Ishikawa (cell line): ENCODE measurements at regions not wholly inside any gene's neighbourhood (a gene's known extent, or its start where the extent isn't known, plus 50 kb on each side); places are given as distances from the start of the nearest gene placed in this dataset.

Experiments
- CEBPB ChIP-seq: IDR thresholded peaks from 2 replicates; pipeline ENCODE4 v1.6.1; 2012
- CREB1 ChIP-seq: IDR thresholded peaks from 2 replicates; pipeline ENCODE4 v1.6.1; 2012; ENCODE audit warnings: low read depth
- EGR1 ChIP-seq: IDR thresholded peaks from 2 replicates; pipeline ENCODE4 v1.6.1; 2012
- EP300 ChIP-seq: IDR thresholded peaks from 2 replicates; pipeline ENCODE4 v1.6.1; 2012; ENCODE audit warnings: borderline replicate concordance
- FOXM1 ChIP-seq: IDR thresholded peaks from 2 replicates; pipeline ENCODE4 v1.6.1; 2012; ENCODE audit warnings: low read depth, borderline replicate concordance
- NFIC ChIP-seq: IDR thresholded peaks from 2 replicates; pipeline ENCODE4 v1.6.1; 2012
- RAD21 ChIP-seq: IDR thresholded peaks from 2 replicates; pipeline ENCODE4 v1.6.1; 2012; ENCODE audit warnings: low read depth
- REST ChIP-seq: IDR thresholded peaks from 2 replicates; pipeline ENCODE4 v1.6.1; 2012; ENCODE audit warnings: low read depth, mild to moderate bottlenecking
- TAF1 ChIP-seq: IDR thresholded peaks from 2 replicates; pipeline ENCODE4 v1.6.1; 2012; ENCODE audit warnings: low read depth, mild to moderate bottlenecking
- TCF12 ChIP-seq: IDR thresholded peaks from 2 replicates; pipeline ENCODE4 v1.6.1; 2012; ENCODE audit warnings: low read depth
- TEAD4 ChIP-seq: IDR thresholded peaks from 2 replicates; pipeline ENCODE4 v1.6.1; 2012
- YY1 ChIP-seq: IDR thresholded peaks from 2 replicates; pipeline ENCODE4 v1.6.1; 2012; ENCODE audit warnings: low read depth
- ZBTB7A ChIP-seq: IDR thresholded peaks from 2 replicates; pipeline ENCODE4 v1.6.1; 2012; ENCODE audit warnings: low read depth
- TF ChIP-seq, protein P1 (sequence below): IDR thresholded peaks from 2 replicates; pipeline ENCODE4 v1.6.1; 2012
- TF ChIP-seq, protein P2 (sequence below): IDR thresholded peaks from 2 replicates; pipeline ENCODE4 v1.6.1; 2012

- TF ChIP-seq TAF1: no peak
- no peak for TF ChIP-seq REST
- TF ChIP-seq, protein P1, sequence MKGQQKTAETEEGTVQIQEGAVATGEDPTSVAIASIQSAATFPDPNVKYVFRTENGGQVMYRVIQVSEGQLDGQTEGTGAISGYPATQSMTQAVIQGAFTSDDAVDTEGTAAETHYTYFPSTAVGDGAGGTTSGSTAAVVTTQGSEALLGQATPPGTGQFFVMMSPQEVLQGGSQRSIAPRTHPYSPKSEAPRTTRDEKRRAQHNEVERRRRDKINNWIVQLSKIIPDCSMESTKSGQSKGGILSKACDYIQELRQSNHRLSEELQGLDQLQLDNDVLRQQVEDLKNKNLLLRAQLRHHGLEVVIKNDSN: no peak
- TF ChIP-seq, protein P2, sequence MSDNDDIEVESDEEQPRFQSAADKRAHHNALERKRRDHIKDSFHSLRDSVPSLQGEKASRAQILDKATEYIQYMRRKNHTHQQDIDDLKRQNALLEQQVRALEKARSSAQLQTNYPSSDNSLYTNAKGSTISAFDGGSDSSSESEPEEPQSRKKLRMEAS: no peak
- TF ChIP-seq YY1: no peak
- no peak for TF ChIP-seq RAD21
- no peak for TF ChIP-seq CREB1
- no peak for TF ChIP-seq EP300
- TF ChIP-seq FOXM1: no peak
- TF ChIP-seq EGR1: no peak
Measured at GRCh38 chr11:103650330-103650729, 386.1 kb upstream of the DDI1 start.

DNA sequence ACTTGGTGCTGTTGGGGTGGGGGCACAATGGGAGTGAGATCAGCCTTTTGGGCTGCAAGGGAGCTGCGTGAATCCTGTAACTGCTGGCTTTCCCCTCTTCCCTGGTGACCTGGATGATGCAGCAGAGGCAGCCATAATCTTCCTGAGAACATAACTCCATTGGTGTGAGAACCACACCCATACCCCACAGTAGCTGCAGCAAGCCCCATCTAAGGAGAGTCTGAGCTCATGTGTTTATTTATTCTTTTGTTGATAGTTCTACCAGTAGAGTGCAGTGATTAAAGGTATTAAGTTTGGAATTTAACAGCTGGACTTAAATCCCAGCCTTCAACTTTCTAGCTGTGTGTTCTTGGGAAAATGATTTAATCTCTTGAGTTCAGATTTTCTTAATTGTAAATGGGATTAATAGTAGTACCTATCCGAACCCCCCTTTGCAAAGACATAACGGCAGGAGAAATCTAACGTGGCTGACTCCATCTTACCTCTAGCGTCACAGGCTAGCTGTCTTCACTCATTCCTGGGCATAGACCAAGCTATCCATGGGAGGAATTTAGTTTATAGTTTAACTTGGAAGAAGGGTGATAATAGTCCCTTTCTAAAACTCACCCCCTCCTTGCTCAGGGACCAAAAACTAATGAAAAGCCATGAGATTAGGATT, 385.0 kb upstream of the DDI1 start:
- TF ChIP-seq RAD21 (no peak), TEAD4 (no peak), EP300 (no peak)
- TF ChIP-seq, protein P1: no peak

GRCh38 chr11:103652013-103652412, 384.4 kb upstream of the DDI1 start:
- TF ChIP-seq RAD21: no peak
- TF ChIP-seq, protein P2: no peak
- no peak for TF ChIP-seq TAF1
- TF ChIP-seq ZBTB7A: no peak
- TF ChIP-seq CREB1: no peak
- TF ChIP-seq TEAD4: peak; percentile 27; the same call in 1 of the 2 replicates
- TF ChIP-seq, protein P1: no peak
- peak; percentile 79; the same call in 1 of the 2 replicates for TF ChIP-seq EP300
- no peak for TF ChIP-seq YY1
- peak; percentile 68 for TF ChIP-seq NFIC
- TF ChIP-seq FOXM1: peak; percentile 70
- no peak for TF ChIP-seq REST
- TF ChIP-seq TCF12: peak; percentile 53
- TF ChIP-seq EGR1: no peak
- TF ChIP-seq CEBPB: no peak

- TF ChIP-seq, protein P1: no peak
- no peak for TF ChIP-seq CREB1
Measured at GRCh38 chr11:103656382-103656781, 380.1 kb upstream of the DDI1 start.

GRCh38 chr11:103659206-103659618, 377.2 kb upstream of the DDI1 start:
- no peak for TF ChIP-seq REST
- peak; percentile 60 for TF ChIP-seq RAD21
